NCI-H2171 (cell line): ENCODE measurements at regions not wholly inside any gene's neighbourhood (a gene's known extent, or its start where the extent isn't known, plus 50 kb on each side); places are given as distances from the start of the nearest gene placed in this dataset.

Source experiments
- DNase-seq: peaks from one replicate; lab custom pipeline; 2025; lab: John Stamatoyannopoulos, UW

DNA sequence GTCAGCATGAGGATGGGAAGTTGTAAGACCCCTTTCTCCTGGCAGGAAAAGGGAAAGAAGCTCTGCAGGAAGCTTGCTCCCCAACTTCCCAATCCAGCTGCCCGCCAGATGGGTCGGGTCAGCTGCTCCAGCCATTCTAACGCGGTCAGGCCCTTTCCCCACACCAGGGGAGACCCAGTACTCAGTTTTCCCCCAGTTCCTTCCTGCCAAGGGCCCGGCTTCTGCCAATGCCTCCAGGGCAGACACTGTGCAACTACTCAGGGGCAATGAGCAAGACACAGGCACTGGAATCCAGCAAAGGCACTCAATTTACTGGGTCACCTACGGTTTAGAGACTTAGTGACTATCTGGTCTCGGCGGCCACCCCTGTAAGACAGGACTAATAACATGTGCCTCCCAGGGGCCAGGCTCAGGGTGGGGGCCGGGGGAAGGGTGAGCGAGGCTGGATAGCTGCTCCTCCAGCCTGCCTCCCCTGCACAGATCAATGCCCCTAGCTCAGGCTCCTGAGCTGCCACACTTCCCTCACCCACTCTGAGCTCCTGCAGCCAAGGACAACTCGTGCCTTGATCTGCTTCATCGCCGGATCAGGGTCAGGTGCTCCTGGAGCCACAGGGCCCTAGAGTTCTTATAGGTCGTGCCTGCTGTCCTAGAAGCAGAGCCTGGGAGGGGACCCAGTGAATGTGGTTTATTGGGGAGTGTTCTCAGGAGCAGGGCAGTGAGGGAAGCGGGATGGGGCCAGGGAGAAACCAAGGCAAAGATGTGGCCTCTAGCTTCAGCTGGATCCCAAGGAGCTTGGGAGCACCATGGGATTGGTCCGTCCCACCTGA, 171.1 kb downstream of the ZFP36L2 start:
- no peak for DNase-seq

DNA sequence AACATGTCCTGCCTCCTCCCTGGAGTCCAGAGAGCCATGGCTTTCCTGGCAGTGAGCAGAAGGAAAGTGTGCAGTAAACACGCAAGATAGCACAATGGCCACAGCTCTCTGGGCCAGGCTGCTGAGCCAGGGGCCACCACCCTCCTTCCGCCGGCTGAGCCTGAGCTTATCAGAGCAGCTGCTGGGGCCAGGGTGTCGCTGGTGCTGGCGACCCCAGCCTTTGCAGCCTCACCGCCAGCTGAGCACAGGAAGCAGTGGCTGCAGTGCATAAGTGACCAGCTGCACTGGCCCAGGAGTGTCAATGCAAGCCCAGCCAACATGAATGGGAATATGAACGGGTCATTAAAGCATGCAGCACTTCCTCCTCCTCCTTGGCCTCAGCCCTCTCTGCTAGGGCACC, 172.0 kb downstream of the ZFP36L2 start:
- no peak for DNase-seq

DNA sequence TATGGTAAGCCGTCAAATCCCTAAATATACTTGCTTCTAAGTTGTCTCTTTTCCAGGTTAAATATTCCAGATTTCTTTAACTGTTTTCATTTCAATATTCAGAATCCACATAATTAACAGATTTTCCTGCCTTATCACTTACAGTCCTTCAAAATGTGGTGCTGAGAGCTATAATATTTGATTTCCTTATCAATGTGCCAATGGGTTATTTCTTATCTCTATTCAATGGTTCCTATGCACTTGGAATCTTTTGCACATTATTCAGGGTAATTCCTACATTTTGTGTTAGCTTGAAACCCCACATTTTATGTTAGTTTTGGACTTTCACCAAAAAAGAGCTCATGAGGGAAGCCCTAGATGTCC, 173.5 kb downstream of the ZFP36L2 start:
- no peak for DNase-seq

DNA sequence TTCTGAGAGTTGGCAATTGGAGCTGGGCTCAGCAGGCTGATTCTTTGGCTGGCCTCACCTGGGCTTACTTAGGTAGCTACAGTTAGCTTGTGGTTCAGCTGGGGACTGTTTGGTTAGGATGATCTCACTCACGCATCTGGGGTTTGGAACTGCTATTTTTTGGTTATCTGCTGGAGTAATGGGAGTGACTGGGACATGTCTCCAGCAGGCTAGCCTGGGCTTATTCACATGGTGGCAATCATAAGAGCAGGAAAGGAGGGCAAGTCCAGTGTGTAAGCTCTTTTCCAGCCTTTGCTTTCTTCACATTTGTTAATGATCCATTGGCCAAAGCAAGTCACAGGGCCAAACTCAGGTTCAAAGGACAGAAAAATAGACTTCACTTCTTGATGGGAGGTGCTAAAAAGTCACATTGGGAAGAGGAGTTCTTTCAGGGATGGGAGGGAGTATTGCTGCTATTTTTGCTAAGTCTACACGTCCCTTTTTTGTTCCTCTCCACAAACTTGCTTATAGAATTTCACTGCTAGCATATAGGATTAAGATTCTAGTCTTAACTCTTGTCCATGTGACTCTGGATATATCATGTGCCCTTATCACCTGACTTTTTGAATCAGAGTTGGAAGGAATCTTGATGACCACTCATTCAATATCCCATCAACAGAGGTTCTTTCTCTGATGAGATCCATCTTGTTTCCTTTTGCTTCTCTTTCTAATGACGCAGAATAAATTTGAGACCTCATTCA, 174.0 kb downstream of the ZFP36L2 start:
- no peak for DNase-seq

DNA sequence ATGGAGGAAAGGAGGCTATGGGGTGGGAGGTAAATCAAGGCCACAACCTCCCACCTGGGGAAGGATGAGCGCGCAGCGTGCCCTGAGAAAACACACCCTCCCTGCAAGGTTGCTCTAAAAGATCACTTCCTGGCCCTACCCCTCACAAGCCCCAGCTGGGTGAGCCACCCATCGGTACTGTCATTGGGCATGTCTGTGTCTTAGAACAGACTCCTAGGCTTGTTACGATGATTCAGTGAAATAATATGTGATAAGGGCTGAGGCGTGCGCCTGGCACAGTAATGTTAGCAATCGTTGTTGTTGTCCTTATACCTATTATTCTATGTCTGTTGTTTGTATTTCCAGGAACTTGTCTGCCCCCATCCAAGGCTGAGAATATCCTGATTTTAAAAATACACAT, 175.1 kb downstream of the ZFP36L2 start:
- DNase-seq: no peak

DNA sequence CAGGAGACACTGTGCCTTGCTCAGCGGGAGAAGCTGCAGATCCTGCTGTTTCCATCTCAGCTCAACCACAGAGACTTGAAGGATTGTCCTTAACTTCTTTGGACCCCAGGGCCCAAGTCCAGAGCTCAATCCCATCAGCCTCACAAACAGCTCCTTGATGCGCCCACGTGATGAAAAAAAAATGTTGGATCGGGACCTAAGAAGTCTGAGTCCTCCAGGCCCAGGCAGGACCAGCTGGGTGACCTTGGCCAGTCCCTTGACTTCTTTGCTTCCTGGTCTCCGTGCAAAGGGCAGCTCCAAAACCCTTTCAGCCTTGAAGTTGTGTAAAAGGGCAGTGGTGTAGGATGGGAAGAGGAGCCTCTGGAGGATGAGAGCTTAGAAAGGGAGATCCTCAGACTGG, 175.5 kb downstream of the ZFP36L2 start:
- DNase-seq: no peak

DNA sequence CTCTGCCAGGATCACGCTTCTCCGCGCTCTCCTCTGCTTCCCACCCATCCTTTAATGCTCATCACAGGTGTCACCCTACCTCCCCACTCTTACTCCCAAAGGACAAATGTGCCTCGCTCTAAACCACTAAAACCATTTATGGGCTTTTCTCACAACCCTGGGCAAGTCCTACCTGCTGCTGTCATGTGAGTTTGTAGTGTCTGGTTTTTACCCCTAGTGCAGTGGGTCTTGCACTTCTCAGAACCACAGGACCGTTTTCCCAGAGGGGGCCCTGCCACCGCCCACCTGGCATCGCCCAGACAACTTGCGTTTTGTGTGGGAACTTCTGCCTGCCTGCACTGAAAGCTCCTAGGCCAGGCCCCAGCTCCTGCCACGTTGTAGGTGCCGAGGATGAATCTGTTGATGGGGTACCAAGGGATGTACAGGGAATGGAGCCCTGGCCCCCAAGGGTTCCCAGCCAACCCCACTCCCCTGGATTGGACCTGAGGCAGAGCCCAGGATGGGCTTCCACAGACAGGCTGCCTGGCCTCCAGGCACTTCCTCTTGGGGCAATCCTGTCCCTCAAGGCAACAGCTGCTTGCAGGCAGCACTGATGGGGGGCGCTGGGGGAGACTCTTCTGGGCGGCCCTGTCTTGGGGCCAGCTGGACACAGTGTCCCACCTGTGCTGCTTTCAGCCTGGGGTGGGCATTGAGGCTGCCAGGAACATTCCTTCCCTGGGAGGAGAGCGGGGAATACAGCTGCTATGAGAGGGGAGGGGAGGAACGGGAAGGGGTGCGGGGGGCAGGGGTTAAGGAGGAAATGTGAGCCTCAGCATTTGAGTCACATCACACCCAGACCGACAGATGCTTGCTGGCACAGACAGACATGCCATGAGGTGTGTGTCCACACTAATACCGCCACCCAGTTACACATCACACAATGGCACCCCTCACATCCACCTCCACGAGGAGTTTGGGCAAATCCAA, 176.3 kb downstream of the ZFP36L2 start:
- no peak for DNase-seq

DNA sequence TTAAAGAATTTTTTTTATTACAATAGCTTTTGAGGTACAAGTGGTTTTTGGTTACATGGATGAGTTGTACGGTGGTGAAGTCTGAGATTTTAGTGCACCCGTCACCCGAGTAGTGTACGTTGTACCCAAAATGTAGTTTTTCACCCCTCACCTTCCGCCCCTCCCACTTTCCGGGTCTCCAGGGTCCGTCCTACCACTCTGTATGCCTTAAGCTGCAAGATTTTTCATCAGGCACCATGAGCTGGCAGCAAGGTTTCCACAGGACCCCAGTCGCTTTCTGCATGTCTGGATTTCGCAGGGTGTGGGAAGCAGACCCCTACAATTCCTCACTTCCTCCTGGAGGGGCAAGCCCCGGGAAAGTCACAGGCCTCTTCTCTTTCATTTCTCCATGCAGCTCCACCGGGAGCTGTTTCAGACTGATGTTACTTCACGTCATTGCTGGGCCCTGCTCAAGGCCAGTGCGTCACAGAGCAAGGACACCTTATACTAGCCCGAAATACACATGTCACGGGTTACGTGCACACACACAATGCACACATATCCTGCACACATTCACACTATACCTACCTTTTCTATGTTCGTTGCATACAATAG, 179.1 kb downstream of the ZFP36L2 start:
- no peak for DNase-seq

DNA sequence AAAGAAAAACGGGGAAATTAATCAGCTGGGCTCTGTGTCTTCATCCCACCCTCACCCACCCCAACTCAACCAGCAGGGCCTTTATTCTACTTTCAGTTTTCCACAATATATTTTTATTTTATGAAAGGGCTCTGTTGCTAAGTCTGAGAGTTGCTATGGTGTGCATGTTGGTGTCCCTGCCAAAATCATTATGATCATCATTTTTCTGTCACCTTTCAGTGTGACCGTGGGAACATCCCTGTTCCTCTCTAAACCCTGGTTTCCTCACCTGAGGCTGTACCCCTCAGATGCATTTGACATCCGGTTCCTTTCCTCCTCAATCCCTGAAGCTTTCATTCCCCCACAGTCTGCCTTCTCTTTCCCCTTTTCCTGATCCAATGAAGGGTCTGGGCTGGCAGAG, 180.5 kb downstream of the ZFP36L2 start:
- no peak for DNase-seq

DNA sequence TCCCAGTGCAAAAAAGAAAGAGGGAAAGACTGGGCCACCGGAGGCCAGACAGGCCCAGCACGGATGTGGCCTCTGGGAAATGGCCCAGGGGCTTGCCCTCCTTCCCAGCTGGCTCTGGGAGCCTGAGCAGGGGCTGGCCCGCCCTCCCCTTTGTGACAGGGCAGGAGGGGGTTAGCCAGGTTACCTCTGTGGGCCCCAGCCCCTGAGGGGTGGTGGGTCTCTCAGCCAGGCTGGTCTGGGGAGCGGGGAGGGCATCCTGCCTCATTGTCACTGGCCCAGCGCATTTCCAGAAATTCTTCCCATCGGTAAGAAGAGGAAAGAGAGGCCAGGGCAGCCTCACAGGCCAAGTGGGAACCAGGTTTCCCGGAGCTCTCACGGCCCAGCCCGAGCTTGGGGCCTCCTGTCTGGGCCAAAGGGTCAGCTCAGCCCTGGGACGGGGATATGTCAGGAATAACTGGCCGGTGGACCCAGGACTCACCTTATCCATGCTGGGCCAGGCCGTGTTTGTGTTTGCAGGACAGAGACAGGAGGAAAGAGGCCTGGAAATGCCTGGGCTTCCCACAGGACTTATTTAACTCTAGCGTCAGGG, 182.2 kb downstream of the ZFP36L2 start:
- DNase-seq: no peak

DNA sequence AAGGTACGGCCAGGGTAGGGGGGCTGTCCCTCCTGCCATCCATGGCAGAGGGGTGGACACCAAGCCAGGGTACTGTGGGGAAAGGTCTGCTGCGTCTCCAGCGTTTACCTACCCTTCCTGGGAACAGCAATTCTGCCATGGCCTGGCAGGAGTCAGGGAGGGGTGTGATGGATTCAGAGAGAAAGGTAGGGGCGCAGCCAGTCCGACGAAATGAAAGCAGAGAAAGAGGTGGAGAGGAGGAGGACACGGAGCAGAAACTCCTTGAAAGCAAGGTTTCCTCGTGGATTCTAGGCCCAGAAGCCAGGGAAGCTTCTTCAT, 182.9 kb downstream of the ZFP36L2 start:
- DNase-seq: no peak

DNA sequence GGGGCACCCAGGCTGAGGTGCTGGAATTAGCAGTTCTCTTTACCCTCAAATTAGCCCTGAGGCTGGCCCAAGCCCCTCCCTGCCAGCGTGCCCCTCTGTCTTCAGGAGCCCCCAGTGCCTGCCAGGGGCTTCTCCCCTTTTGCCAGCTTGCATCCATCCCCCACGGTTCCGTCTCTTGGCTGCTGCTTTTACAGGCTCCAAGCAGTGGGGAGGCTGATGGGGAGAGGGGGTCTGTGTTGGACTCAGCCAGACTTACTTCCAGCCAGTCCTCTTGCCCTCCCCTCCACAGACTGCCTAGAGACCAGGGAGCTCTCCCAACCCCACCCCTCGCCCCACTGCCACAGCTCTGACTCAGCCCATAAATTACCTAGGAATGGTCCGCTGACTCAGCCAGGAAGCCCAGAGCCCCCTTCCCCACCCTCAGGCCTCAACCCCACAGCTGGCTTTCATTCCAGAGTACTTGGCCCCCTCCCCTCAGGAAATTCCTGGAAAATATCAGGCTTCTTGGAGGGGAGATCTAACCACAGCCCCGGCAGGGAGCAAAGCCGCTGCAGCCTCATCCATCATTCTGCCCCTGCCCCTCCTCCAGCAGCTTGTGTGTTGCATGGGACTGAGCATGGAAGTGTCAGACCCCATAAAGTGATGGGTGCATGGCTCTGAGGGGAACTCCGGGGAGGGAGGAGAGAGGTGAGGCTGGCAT, 184.6 kb downstream of the ZFP36L2 start:
- no peak for DNase-seq

DNA sequence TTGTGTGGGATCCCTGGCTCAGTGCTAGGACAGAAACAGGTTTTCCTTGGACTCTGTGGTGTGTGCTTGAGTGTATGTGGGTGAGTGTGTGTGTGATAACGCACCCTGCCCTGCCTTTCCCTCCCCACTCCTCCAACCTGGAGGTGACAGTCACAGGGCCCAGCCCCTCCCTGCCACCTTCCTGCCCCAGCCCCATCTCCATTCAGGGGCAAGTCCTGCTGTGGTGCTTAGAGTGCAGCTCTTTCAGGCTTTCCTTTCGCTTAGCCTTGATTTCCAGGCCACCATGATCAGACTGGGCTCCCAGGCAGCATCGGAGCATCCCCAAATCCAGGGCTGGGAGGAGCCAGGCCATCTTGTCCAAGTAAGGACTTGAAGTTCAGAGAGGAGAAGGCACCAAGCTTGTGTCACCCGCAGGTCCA, 185.2 kb downstream of the ZFP36L2 start:
- DNase-seq: no peak

DNA sequence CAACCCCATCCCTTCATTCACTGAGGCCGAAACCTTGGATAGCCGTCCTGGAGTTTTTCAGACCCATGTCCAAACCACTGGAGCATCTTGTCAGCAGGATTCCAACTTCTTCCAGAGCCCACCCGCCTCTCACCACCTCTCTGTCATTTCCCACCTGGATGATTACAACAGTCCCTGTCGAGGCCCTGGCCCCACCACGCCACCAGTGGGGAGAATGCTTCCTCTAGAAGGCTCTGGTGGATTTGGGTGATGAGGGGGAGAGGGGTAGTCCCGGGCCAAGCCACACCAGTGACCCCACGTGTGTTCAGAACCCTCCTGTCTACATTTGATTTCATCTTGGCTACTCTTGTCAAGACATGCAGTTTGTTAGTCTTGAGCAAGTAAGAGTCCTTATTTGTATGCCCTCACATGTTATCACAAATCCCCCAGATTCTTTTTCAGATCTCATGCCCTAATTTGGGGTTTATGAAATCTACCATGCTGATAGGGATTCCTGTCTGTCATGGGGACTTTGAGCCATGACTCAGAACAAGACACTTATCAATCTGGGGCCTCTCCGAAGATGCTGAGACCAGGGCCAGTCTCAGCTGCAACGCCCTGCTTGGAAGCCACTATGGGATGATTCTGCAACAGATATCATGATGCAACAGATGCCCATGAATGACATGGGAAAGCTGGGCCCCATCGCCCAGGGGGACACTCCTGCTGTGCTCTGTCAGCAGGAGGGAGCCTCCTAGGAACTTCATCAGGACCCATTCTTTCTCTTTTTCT, 186.1 kb downstream of the ZFP36L2 start:
- DNase-seq: no peak

DNA sequence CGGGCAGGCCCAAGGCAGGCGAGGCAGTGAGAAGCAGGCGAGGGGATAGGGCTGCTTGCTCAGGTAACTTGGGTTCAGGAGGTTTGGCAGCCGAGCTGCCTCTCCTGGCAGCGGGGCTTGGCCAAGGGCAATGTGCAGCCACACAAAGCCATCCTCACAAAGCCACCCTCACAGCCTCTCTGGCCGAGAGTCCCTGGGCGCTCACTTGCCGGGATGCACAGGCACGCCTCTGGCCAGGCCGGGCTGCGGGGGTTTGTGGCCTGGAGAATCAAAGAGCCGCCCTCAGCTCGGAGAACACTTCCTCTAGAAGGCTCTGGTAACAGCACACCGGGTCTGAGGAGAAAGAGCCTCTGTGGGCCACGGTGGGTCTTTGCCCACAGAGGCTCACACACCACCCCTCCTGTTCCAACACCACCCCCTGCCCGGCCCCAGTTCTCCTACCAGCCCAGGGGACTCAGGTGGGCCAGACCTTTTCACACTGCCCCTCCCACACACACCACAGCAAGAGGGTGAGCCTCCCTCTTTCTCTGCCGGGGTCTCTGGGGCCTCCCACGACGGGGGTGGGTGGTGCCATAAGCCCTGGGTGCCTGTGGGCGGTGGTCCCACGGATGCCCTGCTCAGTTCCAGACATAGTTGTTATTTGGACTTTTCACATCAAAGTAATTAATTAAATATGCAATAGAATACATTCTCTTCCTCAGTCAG, 186.9 kb downstream of the ZFP36L2 start:
- DNase-seq: no peak

DNA sequence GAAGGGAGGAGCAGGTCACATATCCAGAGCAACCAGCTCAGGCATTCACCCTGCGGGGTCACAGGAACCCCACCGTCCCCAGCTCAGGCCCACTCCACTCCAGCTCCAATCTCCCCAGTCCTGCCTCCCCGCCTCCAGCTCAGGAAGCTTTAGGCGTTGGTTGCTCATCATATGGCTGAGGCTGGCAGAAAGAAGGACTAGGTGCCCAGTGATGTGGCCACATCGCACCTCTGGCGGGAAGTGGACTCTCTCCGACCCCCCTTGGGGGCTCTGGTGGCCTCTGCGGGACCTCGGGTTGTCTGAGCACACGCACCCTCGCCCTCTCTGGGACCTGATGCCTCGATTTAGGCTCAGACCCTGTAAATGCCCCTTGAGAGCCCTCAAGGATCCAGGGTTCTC, 187.7 kb downstream of the ZFP36L2 start:
- no peak for DNase-seq

DNA sequence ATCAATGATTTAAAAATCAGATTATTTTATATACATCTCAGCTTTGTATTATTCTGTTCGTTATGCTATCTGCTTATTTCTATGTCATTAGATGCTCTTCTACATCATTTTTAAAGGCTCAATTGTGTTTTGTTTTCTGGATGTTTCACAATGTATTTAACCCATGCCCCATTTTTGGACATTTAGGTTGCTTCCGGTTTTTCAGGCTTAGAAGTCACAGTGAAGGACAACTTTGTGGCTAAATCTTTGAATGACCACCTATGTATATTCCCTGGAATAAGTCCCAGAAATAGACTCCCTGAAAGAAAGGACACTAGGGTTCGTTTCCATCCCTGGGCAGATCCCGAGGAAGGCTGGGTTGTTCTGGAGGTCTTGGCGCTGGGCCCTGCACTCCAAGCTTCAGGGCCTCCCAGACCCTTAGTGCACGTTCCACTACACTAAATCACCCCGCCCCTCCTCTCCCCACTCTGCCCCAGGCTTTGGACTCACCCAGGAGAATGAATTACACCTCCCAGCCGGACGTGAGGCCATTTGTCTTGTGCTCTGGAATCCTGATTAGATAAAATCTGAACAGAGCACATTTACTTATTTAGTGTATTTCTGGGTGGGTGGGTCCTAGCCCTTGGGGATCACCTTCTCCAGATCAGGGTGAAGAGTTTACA, 188.2 kb downstream of the ZFP36L2 start:
- no peak for DNase-seq

DNA sequence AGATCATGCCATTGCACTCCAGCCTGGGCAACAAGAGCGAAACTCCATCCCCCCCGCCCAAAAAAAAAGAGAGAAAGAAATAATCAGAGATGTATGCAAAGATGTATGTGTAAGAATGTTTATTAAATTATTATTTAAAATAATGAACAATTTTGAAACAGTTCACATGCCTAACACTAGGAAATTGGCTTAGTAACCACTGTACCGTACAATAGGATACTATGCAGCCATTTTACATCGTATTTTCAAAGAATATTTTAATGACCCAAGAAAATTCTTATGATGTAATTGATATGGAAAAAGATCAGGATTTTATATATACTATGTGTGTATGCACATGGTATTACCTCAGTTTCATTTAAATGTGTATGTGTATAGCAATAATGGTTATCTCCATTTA, 190.5 kb downstream of the ZFP36L2 start:
- no peak for DNase-seq

DNA sequence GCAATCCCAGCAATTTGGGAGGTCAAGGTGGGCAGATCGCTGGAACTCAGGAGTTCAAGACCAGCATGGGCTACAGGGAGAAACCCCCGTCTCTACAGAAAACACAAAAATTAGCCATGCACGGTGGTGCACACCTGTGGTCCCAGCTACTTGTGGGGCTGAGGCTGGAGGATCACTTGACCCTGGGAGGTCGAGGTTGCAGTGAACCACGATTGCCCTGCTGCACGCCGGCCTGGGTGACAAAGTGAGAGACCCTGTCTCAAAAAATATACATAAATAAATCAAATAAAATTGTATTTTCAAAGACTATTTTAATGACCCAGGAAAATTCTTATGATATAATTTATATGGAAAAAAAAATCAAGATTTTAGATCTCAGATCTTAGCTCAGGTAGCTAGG, 191.5 kb downstream of the ZFP36L2 start:
- DNase-seq: no peak
